Hematopoietic multipotent progenitor cell treated with erythropoietin and hydrocortisone succinate and interleukin-3 and kit ligand, for 8 days (in vitro differentiated cells): ENCODE measurements at regions not wholly inside any gene's neighbourhood (a gene's known extent, or its start where the extent isn't known, plus 50 kb on each side); places are given as distances from the start of the nearest gene placed in this dataset.

Source experiments
- DNase-seq: peaks from one replicate; pipeline ENCODE4 v3.0.0-alpha.2; 2015

- DNase-seq = no peak
Observed at GRCh38 chr6:12555267-12555666, 161.3 kb upstream of the PHACTR1 start.

- no peak for DNase-seq
Observed at GRCh38 chr6:12555781-12556180, 160.8 kb upstream of the PHACTR1 start.

GRCh38 chr6:12557765-12558164 lies 158.8 kb upstream of the PHACTR1 start:
- DNase-seq = no peak

GRCh38 chr6:12560315-12560714 lies 156.3 kb upstream of the PHACTR1 start:
- DNase-seq = no peak

- DNase-seq = no peak
Observed at GRCh38 chr6:12566618-12567123, 149.9 kb upstream of the PHACTR1 start.

GRCh38 chr6:12567682-12568081 lies 148.9 kb upstream of the PHACTR1 start:
- DNase-seq = no peak

- no peak for DNase-seq
Observed at GRCh38 chr6:12569646-12570045, 146.9 kb upstream of the PHACTR1 start.

GRCh38 chr6:12570461-12571030 lies 146.0 kb upstream of the PHACTR1 start:
- DNase-seq = no peak

- DNase-seq = no peak
Observed at GRCh38 chr6:12572896-12573827, 143.4 kb upstream of the PHACTR1 start.

GRCh38 chr6:12575961-12576360 lies 140.6 kb upstream of the PHACTR1 start:
- DNase-seq = no peak

- no peak for DNase-seq
Observed at GRCh38 chr6:12576389-12576788, 140.2 kb upstream of the PHACTR1 start.

GRCh38 chr6:12577124-12577850 lies 139.3 kb upstream of the PHACTR1 start:
- no peak for DNase-seq

- no peak for DNase-seq
Observed at GRCh38 chr6:12578097-12578496, 138.5 kb upstream of the PHACTR1 start.

GRCh38 chr6:12578751-12579150 lies 137.8 kb upstream of the PHACTR1 start:
- DNase-seq = no peak

- no peak for DNase-seq
Observed at GRCh38 chr6:12580290-12580689, 136.3 kb upstream of the PHACTR1 start.

- DNase-seq = no peak
Observed at GRCh38 chr6:12582421-12583110, 134.0 kb upstream of the PHACTR1 start.

- DNase-seq = no peak
Observed at GRCh38 chr6:12584631-12585405, 131.7 kb upstream of the PHACTR1 start.

- no peak for DNase-seq
Observed at GRCh38 chr6:12585497-12585958, 131.0 kb upstream of the PHACTR1 start.

- no peak for DNase-seq
Observed at GRCh38 chr6:12586721-12587480, 129.7 kb upstream of the PHACTR1 start.

GRCh38 chr6:12590901-12591300 lies 125.7 kb upstream of the PHACTR1 start:
- no peak for DNase-seq

GRCh38 chr6:12592634-12593033 lies 123.9 kb upstream of the PHACTR1 start:
- DNase-seq = no peak
